ENCODE measurements at regions not wholly inside any gene's neighbourhood (a gene's known extent, or its start where the extent isn't known, plus 50 kb on each side); places are given as distances from the start of the nearest gene placed in this dataset.

- TF ChIP-seq CTCF (conservative IDR thresholded peaks at IDR 0.05): no peak
- H3K4me3 ChIP-seq (ENCODE audit: low read length): no peak overlapping the region
- peaks cover 1% of the 10 kb centered on the region for H3K9me3 ChIP-seq (ENCODE audit: control insufficient read depth, low read length)
- DNase-seq: no peak
- no peak overlapping the region for H3K27ac Mint-ChIP-seq
- no peak overlapping the region for H3K9ac ChIP-seq (ENCODE audit: extremely low read depth, low read length, poor library complexity, severe bottlenecking)
- no peak overlapping the region for H3K4me3 Mint-ChIP-seq
- no peaks in the 10 kb centered on the region for H3K27me3 ChIP-seq (ENCODE audit: control insufficient read depth, insufficient read depth, low read length, poor library complexity, severe bottlenecking)
- 94% methylated on average over 1 of the region's 1 CpG; no CpG with 5 or more reads in 1 of the 2 experiments for WGBS, 2 experiments (ENCODE audit: insufficient coverage in 1 of 2, insufficient read length in 1 of 2)
- H3K27me3 Mint-ChIP-seq (ENCODE audit: insufficient read depth): no peaks in the 10 kb centered on the region
- no peaks in the 10 kb centered on the region for H3K4me1 ChIP-seq (ENCODE audit: control insufficient read depth, insufficient read depth, low read length)
- H3K36me3 ChIP-seq (ENCODE audit: control insufficient read depth, insufficient read depth, low read length): no peaks in the 10 kb centered on the region
- peaks cover 12% of the 10 kb centered on the region for H3K9me3 Mint-ChIP-seq
- H3K27ac ChIP-seq (ENCODE audit: low read depth, low read length): no peak overlapping the region
- no peaks in the 10 kb centered on the region for H3K36me3 Mint-ChIP-seq (ENCODE audit: low read depth)
- H3K4me1 Mint-ChIP-seq: no peaks in the 10 kb centered on the region
Observed at GRCh38 chr11:41963406-41963805, 504.0 kb upstream of the LRRC4C start.

GRCh38 chr11:41970681-41971080, 511.2 kb upstream of the LRRC4C start:
- H3K4me3 Mint-ChIP-seq: no peak overlapping the region
- H3K36me3 Mint-ChIP-seq (ENCODE audit: low read depth): no peaks in the 10 kb centered on the region
- no peaks in the 10 kb centered on the region for H3K27me3 Mint-ChIP-seq (ENCODE audit: insufficient read depth)
- no peak overlapping the region for H3K27ac ChIP-seq (ENCODE audit: low read depth, low read length)
- H3K27ac Mint-ChIP-seq: no peak overlapping the region
- no peaks in the 10 kb centered on the region for H3K4me1 Mint-ChIP-seq
- no peaks in the 10 kb centered on the region for H3K4me1 ChIP-seq (ENCODE audit: control insufficient read depth, insufficient read depth, low read length)
- no peaks in the 10 kb centered on the region for H3K27me3 ChIP-seq (ENCODE audit: control insufficient read depth, insufficient read depth, low read length, poor library complexity, severe bottlenecking)
- H3K9me3 ChIP-seq (ENCODE audit: control insufficient read depth, low read length): no peaks in the 10 kb centered on the region
- peaks cover 2% of the 10 kb centered on the region for H3K9me3 Mint-ChIP-seq
- DNase-seq: no peak
- no peaks in the 10 kb centered on the region for H3K36me3 ChIP-seq (ENCODE audit: control insufficient read depth, insufficient read depth, low read length)
- no peak overlapping the region for H3K9ac ChIP-seq (ENCODE audit: extremely low read depth, low read length, poor library complexity, severe bottlenecking)
- no peak overlapping the region for H3K4me3 ChIP-seq (ENCODE audit: low read length)
- TF ChIP-seq CTCF (conservative IDR thresholded peaks at IDR 0.05): no peak
- no CpG with 5 or more reads among the region's 1 CpG for WGBS, 2 experiments (ENCODE audit: insufficient coverage in 1 of 2, insufficient read length in 1 of 2)

GRCh38 chr11:41971592-41971991, 512.1 kb upstream of the LRRC4C start:
- Histone ChIP-seq H3K4me1 (ENCODE audit: control insufficient read depth, insufficient read depth, low read length) (no peaks in the 10 kb centered on the region), H3K4me3 (ENCODE audit: low read length) (no peak overlapping the region), H3K27me3 (ENCODE audit: control insufficient read depth, insufficient read depth, low read length, poor library complexity, severe bottlenecking) (no peaks in the 10 kb centered on the region), H3K27ac (ENCODE audit: low read depth, low read length) (no peak overlapping the region), H3K9me3 (ENCODE audit: control insufficient read depth, low read length) (no peaks in the 10 kb centered on the region), H3K36me3 (ENCODE audit: control insufficient read depth, insufficient read depth, low read length) (no peaks in the 10 kb centered on the region), H3K9ac (ENCODE audit: extremely low read depth, low read length, poor library complexity, severe bottlenecking) (no peak overlapping the region)
- Mint-ChIP-seq H3K4me3 (no peak overlapping the region), H3K27me3 (ENCODE audit: insufficient read depth) (no peaks in the 10 kb centered on the region), H3K9me3 (peaks cover 2% of the 10 kb centered on the region), H3K4me1 (no peaks in the 10 kb centered on the region), H3K27ac (no peak overlapping the region), H3K36me3 (ENCODE audit: low read depth) (no peaks in the 10 kb centered on the region)
- TF ChIP-seq CTCF (conservative IDR thresholded peaks at IDR 0.05): no peak
- DNase-seq: no peak
- WGBS, 2 experiments (ENCODE audit: insufficient coverage in 1 of 2, insufficient read length in 1 of 2): 70 to 81% methylated on average over 2 to 4 of the region's 5 CpGs
